ENCODE measurements at regions not wholly inside any gene's neighbourhood (a gene's known extent, or its start where the extent isn't known, plus 50 kb on each side); places are given as distances from the start of the nearest gene placed in this dataset.

DNA sequence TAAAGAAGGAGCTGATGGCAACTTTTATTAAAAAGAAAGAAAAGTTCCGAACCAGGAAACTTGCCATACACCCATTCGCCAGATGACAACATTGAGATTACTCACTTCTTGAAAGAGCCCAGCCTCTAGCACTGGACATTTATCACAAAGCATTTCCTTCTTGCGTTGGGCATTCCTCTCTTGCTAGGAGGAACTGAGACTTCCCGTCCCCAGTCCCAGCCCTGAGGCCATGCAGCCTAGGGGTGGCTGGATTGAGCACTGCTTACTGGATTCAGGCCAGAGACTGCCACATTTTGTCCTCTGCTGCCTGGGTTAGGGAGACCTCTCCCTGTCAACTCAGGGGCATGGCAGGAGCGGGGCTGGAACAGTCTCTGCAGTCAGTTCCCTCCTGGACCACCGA, 80.1 kb downstream of the SDC1 start:
- no peak for TF ChIP-seq EZH2phosphoT487 (IDR thresholded peaks at IDR 0.05; ENCODE audit: low read depth)
- TF ChIP-seq, protein P1, sequence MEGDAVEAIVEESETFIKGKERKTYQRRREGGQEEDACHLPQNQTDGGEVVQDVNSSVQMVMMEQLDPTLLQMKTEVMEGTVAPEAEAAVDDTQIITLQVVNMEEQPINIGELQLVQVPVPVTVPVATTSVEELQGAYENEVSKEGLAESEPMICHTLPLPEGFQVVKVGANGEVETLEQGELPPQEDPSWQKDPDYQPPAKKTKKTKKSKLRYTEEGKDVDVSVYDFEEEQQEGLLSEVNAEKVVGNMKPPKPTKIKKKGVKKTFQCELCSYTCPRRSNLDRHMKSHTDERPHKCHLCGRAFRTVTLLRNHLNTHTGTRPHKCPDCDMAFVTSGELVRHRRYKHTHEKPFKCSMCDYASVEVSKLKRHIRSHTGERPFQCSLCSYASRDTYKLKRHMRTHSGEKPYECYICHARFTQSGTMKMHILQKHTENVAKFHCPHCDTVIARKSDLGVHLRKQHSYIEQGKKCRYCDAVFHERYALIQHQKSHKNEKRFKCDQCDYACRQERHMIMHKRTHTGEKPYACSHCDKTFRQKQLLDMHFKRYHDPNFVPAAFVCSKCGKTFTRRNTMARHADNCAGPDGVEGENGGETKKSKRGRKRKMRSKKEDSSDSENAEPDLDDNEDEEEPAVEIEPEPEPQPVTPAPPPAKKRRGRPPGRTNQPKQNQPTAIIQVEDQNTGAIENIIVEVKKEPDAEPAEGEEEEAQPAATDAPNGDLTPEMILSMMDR (IDR thresholded peaks at IDR 0.05; ENCODE audit: low read depth, low read length) = no peak

Measured in OCI-LY3 (cell line).